GM18870 (cell line): ENCODE measurements at regions not wholly inside any gene's neighbourhood (a gene's known extent, or its start where the extent isn't known, plus 50 kb on each side); places are given as distances from the start of the nearest gene placed in this dataset.

Experiments used
- ATAC-seq: cut with Tn5 transposase; IDR thresholded peaks from one replicate; pipeline ENCODE4 v1.9.1; 2021; ENCODE audit warnings: moderate library complexity; ENCODE audit not compliant: unreplicated experiment

GRCh38 chr5:8606231-8606630 lies 737.3 kb downstream of the MTRR start:
- no peak for ATAC-seq

GRCh38 chr5:8611067-8611466 lies 742.1 kb downstream of the MTRR start:
- no peak for ATAC-seq

GRCh38 chr5:8613078-8613685 lies 744.2 kb downstream of the MTRR start:
- no peak for ATAC-seq

GRCh38 chr5:8615142-8615858 lies 746.4 kb downstream of the MTRR start:
- ATAC-seq = no peak

- ATAC-seq = no peak
Observed at GRCh38 chr5:8628521-8628920, 759.6 kb downstream of the MTRR start.

- ATAC-seq = no peak
Observed at GRCh38 chr5:8633259-8633658, 764.3 kb downstream of the MTRR start.

- no peak for ATAC-seq
Observed at GRCh38 chr5:8633696-8634095, 764.7 kb downstream of the MTRR start.

- ATAC-seq = no peak
Observed at GRCh38 chr5:8634219-8634618, 765.3 kb downstream of the MTRR start.

- ATAC-seq = no peak
Observed at GRCh38 chr5:8641786-8642505, 773.0 kb downstream of the MTRR start.

- ATAC-seq = no peak
Observed at GRCh38 chr5:8644377-8644776, 775.4 kb downstream of the MTRR start.

GRCh38 chr5:8647111-8647510 lies 778.2 kb downstream of the MTRR start:
- no peak for ATAC-seq

- ATAC-seq = no peak
Observed at GRCh38 chr5:8650186-8650585, 781.2 kb downstream of the MTRR start.

- ATAC-seq = no peak
Observed at GRCh38 chr5:8660133-8660893, 791.4 kb downstream of the MTRR start.

- ATAC-seq = no peak
Observed at GRCh38 chr5:8663374-8663773, 794.4 kb downstream of the MTRR start.

- ATAC-seq = no peak
Observed at GRCh38 chr5:8675182-8675581, 806.2 kb downstream of the MTRR start.

- ATAC-seq = no peak
Observed at GRCh38 chr5:8676695-8677094, 807.7 kb downstream of the MTRR start.

GRCh38 chr5:8682381-8682780 lies 813.4 kb downstream of the MTRR start:
- no peak for ATAC-seq

GRCh38 chr5:8683496-8683895 lies 814.5 kb downstream of the MTRR start:
- ATAC-seq = no peak

- no peak for ATAC-seq
Observed at GRCh38 chr5:8685704-8686103, 816.8 kb downstream of the MTRR start.

GRCh38 chr5:8686707-8687106 lies 817.8 kb downstream of the MTRR start:
- no peak for ATAC-seq

GRCh38 chr5:8689773-8690172 lies 820.8 kb downstream of the MTRR start:
- ATAC-seq = no peak
